ENCODE measurements at regions not wholly inside any gene's neighbourhood (a gene's known extent, or its start where the extent isn't known, plus 50 kb on each side); places are given as distances from the start of the nearest gene placed in this dataset.

DNA sequence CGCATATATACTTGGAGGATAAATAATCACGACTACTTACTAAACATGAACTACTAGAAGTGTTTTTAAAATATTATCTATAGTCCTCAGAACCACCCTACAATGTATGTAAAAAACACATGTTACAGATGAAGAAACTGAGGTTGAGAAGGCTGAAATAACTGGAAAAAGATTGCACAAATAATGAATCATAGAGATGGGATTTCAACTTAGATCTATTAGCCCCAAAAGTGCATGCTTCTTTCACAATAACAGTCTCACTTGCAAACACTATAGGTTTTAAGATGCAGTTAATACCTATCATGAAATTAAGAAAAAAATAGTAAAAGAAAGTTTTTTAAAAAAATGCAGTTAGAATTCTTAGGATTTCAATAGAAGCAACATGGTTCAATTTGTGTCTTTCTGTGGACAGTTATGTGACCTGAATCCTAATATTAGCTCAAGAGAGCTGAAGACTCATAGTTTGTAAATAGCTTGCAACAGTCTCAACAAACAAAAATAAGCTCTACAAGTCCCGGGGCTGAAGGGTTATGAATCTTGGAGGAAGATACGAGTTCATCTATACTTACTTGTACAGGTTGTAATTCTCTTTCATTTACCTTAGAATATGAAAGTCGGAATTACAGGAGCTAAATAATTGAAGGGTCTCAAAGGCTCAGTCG is 58.6 kb upstream of the NTPCR start:
- no peak for DNase-seq (ENCODE audit: low spot score)

DNA sequence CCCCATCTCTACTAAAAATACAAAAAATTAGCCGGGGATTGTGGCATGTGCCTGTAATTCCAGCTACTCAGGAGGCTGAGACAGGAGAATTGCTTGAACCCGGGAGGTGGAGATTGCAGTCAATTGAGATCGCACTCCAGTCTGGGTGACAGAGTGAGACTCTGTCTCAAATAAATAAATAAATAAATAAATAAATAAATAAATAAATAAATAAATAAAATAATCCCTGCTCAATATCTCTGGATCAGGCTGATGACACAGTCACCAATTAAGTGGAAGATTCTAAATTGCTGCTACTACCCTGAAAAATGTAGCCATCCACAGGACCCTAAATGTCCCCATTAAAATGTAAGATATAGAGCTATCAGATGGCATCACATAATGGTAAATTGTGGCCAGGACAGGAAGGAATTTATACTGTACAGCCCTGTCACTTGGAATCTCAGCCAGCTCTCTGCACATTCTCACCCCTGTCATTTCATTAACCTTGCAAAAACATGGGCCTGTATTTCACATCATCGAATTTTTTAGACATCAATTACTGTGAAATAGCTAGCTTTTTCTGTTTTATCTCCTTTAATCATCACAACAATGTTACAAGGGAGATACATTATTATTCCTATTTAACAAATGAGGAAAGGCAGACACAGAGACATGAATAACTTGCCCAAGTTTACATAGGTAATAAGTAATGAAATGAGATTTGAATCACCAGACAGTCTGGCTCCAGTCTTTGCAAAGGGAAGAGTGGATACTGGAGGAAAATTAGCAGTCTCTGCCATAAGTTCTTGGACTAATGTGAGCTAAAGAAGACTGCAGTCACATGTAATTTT is 56.7 kb upstream of the NTPCR start:
- no peak for DNase-seq (ENCODE audit: low spot score)

DNA sequence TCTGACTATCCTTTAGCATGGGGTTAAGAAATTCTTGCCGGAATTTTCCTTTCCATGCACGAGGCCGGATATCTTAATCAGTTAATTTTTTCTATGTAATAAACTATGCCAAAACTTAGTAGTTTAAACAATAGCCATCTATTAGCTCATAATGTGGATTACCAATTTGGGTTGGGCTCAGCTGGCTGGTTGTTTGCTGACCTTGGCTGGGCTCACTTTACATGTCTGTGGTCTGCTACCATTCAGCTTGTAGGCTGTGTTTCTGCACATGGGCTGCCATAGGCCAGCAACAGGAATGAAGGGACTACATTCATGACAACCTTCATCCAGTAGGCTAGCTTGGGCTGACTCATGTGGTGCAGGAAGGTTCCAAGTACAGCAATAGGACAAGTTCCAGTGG is 56.0 kb upstream of the NTPCR start:
- DNase-seq (ENCODE audit: low spot score), result no peak

DNA sequence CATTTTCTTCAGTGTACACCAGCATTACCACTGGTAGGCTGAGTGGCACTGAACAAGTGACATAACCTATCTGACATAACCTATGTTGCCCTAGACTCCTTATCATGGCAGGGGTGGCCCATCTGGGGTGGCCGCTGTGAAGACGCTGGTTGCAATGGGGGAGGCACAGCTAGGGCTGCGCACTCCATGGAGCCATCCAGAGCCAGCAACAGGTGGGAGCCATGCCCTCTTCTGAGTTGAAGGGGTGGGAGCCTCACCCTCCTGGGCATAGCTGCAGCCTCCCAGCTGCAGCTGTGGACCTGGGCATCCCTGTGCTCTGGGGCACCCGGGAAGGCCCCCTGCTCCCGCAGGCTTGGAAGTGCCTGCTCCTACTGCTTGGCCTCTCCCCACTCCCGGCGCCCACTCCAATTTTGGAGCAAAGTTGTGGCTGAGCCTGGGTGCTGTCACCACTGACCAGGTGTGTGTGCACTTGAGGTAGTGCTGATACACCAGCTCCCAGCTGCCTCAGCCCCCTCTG is 52.4 kb upstream of the NTPCR start:
- DNase-seq (ENCODE audit: low spot score), result no peak

DNA sequence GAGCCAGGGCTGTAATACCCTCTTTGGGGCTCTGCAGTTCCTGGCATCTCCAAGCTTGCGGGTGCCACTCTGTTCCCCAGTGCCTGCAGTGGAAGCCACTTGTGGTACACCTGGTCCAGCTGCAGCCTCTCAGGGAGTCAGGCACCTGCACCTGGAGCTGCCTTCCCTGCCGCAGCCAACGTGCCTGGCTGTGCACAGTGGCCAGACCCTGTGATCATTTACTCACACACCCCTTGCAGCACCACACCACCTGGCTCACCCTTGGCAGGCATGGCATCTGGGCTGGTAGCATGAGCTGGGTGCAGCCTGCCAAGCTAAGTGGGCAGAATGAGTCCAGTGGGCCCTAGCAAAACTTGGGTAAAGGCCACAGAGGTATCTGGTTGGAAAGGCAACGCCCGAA is 51.1 kb upstream of the NTPCR start:
- no peak for DNase-seq (ENCODE audit: low spot score)

DNA sequence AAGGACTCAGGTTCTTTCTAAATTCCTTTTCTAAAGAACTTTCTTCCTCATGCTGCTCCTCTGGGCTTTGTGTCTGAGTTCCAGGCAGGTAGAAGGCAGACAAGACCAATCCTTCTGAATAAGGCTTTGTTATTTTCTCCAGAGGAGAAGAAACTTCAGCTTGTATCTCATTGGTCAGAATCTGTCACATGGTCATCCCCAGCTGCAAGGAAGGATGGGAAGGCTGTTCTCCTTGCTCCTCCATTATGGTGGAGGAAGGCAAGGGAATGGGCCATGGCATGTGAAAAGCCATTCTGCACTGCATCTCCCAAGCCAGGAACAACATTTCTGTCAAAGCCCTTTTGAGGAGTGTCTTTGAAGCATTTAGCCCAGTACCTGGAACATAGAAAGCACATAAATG is 50.6 kb upstream of the NTPCR start:
- DNase-seq (ENCODE audit: low spot score), result peak; percentile 16
